Heart right ventricle (tissue), 16 donors: ENCODE measurements at regions not wholly inside any gene's neighbourhood (a gene's known extent, or its start where the extent isn't known, plus 50 kb on each side); places are given as distances from the start of the nearest gene placed in this dataset.

Experiments used
- ATAC-seq, 8 donors: fragments of 200-7000 bp; cut with Tn5 transposase; one replicate each; pipeline ENCODE4 v1.9.1; 2020; ENCODE audit warnings: mild to moderate bottlenecking in 8 of 8, moderate library complexity in 8 of 8, moderate number of reproducible peaks in 1 of 8
- DNase-seq, 2 donors: peaks; one replicate each; pipeline ENCODE4 v3.0.0-alpha.2; 2020
- H3K27ac ChIP-seq, 10 donors: fragments of 200-600 bp; sonication (generic) in 2 of 10; one replicate each; pipeline versions ENCODE4 v1.5.0 to v1.8.0; 2020 to 2022; ENCODE audit warnings: mild to moderate bottlenecking in 3 of 10
- H3K27me3 ChIP-seq, 7 donors: fragments of 200-600 bp; one replicate each; pipeline ENCODE4 v1.8.0; 2021 to 2022; ENCODE audit warnings: mild to moderate bottlenecking in 2 of 7
- H3K36me3 ChIP-seq, 9 donors: fragments of 200-600 bp; sonication (generic) in 1 of 9; one replicate each; pipeline versions ENCODE4 v1.5.0 to v1.8.0; 2020 to 2022; ENCODE audit warnings: mild to moderate bottlenecking in 2 of 9
- H3K4me1 ChIP-seq, 9 donors: fragments of 200-600 bp; sonication (generic) in 1 of 9; one replicate each; pipeline versions ENCODE4 v1.5.0 to v1.8.0; 2020 to 2022; ENCODE audit warnings: mild to moderate bottlenecking in 4 of 9
- H3K4me3 ChIP-seq, 10 donors: fragments of 200-600 bp; sonication (generic) in 2 of 10; one replicate each; pipeline versions ENCODE4 v1.5.0 to v1.8.0; 2020 to 2022; ENCODE audit warnings: mild to moderate bottlenecking in 7 of 10, moderate library complexity in 2 of 10
- H3K9me3 ChIP-seq, 11 donors: fragments of 200-600 bp in 10 of 11; sonication (generic) in 2 of 11; one replicate each; pipeline versions ENCODE4 v1.5.0 to v1.8.0; 2013 to 2022; ENCODE audit warnings: mild to moderate bottlenecking in 2 of 11, control low read depth in 1 of 11, moderate library complexity in 1 of 11
- CTCF ChIP-seq, 9 donors: fragments of 200-600 bp; sonication (generic) in 2 of 9; IDR thresholded peaks; one replicate each; pipeline versions ENCODE4 v1.5.0 to v1.8.0; 2021 to 2022; ENCODE audit warnings: antibody characterized with exemption in 9 of 9, mild to moderate bottlenecking in 5 of 9, moderate library complexity in 1 of 9
- WGBS, 2 donors: extraction: QIAGEN DNeasy Blood & Tissue Kit; methylation state at CpG; one replicate each; pipeline ENCODE4 v1.1.7; 2013; ENCODE audit warnings: inconsistent platforms in 1 of 2; 5-methylcytosine and 5-hydroxymethylcytosine counted together
- intact Hi-C, 10 donors: fragments of 100-400 bp; cut with DNase I; formaldehyde crosslinking; loops; one replicate each; pipeline versions ENCODE4 v1.11.1 to v1.14.2; 2022
- donor health status: Arrhythmogenic right ventricular cardiomyopathy.
- donor health status: ischemic (EF 13 %, LVEDD 7.1; RV severe dilation, severe dysfunction).
- donor health status: healthy with polysubstance abuse.
- donor health status: DM: no; HTN: yes; CAD: no.
- donor health status: DM: no; HTN: no; CAD: no.
- donor health status: ischemic (EF 25% LVEDD 6.9; RV normal size, moderate dysfunction).
- donor health status: ischemic (EF 25% LVEDD 5.7; RV mildly dilated, moderate dysfunction).
- donor health status: healthy.
- donor health status: DM: yes; HTN: yes; CAD: no.
- donor health status: Ischemic cardiomyopathy.
- donor health status: ischemic (EF 35%, LVEDD 5.7; RV mildly dilated, moderate dysfunction).
- donor health status: nonischemic (EF 11% LVEDD 7.7; RV severe dilation, severe dysfunction).
- donor health status: DM: yes; HTN: yes; CAD: no.
- donor health status: PGD.
- donor health status: ischemic (EF 29% LVEDD 5.4; RV normal size, mild dysfunction).
- donor health status: nonischemic (EF 23%, LVEDD 6.1; RV moderate dilation, normal function).

- ATAC-seq (no peak), DNase-seq (no peak)
- H3K27ac ChIP-seq, result peak overlapping the region in 4 of 10 donors; percentile 2 to 15 (median 12)
- intact Hi-C loops, result loop anchor here in 1 of 10 donors (5.0 kb wide), 1 partner anchor 158 kb away; no protein-coding TSS in a partner anchor
- no peak for TF ChIP-seq CTCF (IDR thresholded peaks at IDR 0.05)
- no peaks in the 10 kb centered on the region for H3K9me3 ChIP-seq
- H3K36me3 ChIP-seq, result peaks cover 0 to 4% (median 0%) of the 10 kb centered on the region in 9 donors
- no peak overlapping the region for H3K4me3 ChIP-seq
- no peaks in the 10 kb centered on the region for H3K27me3 ChIP-seq
- H3K4me1 ChIP-seq, result peaks cover 0 to 60% (median 48%) of the 10 kb centered on the region in 9 donors
- WGBS, 2 donors, result 85 to 100% methylated on average over 1 of the region's 1 CpG
These were observed 92.4 kb upstream of the LCLAT1 start for GRCh38 chr2:30354621-30355020.

DNA sequence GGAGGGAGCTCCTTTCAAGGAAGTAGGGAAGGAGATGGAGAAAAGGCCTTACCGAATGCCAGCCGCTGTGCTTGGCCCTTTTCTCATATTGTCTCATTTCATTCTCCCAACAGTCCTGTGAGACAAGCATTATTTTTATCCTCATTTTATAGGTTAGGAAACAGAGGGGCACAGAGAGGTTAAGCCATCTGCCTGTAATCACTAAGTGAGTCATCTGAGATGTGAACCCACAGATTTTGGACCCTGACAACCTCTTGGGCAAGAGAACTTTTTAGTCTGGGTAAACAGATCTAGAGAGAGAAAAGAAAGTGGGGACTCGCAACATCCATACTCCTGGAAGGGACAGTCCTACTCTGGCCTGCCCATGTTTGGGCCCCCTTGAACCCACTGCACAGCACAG, 91.7 kb upstream of the LCLAT1 start:
- Histone ChIP-seq H3K4me3 (no peak overlapping the region), H3K27me3 (no peaks in the 10 kb centered on the region), H3K9me3 (no peaks in the 10 kb centered on the region), H3K4me1 (peaks cover 3 to 60% (median 52%) of the 10 kb centered on the region in 9 donors), H3K27ac (peak overlapping the region in 2 of 10 donors; percentile 1 to 14), H3K36me3 (peaks cover 0 to 4% (median 0%) of the 10 kb centered on the region in 9 donors)
- 97 to 99% methylated on average over 3 of the region's 3 CpGs for WGBS, 2 donors
- DNase-seq (no peak), ATAC-seq (no peak)
- intact Hi-C loops, result no loop called here
- no peak for TF ChIP-seq CTCF (IDR thresholded peaks at IDR 0.05)

GRCh38 chr2:30356071-30356470, 91.0 kb upstream of the LCLAT1 start:
- WGBS, 2 donors, result 89 to 93% methylated on average over 6 of the region's 6 CpGs
- peaks cover 0 to 4% (median 0%) of the 10 kb centered on the region in 9 donors for H3K36me3 ChIP-seq
- intact Hi-C loops, result no loop called here
- no peaks in the 10 kb centered on the region for H3K9me3 ChIP-seq
- peaks cover 8 to 60% (median 51%) of the 10 kb centered on the region in 9 donors for H3K4me1 ChIP-seq
- no peak for TF ChIP-seq CTCF (IDR thresholded peaks at IDR 0.05)
- no peaks in the 10 kb centered on the region for H3K27me3 ChIP-seq
- DNase-seq (no peak), ATAC-seq (no peak)
- H3K27ac ChIP-seq, result peak overlapping the region in 1 of 10 donors; percentile 31
- H3K4me3 ChIP-seq, result no peak overlapping the region

GRCh38 chr2:30356776-30357175, 90.3 kb upstream of the LCLAT1 start:
- 60 to 77% methylated on average over 6 of the region's 6 CpGs for WGBS, 2 donors
- DNase-seq (no peak), ATAC-seq (no peak)
- peaks cover 9 to 60% (median 50%) of the 10 kb centered on the region in 9 donors for H3K4me1 ChIP-seq
- peak overlapping the region in 3 of 10 donors; percentile 25 to 80 (median 30) for H3K27ac ChIP-seq
- intact Hi-C loops, result no loop called here
- no peak for TF ChIP-seq CTCF (IDR thresholded peaks at IDR 0.05)
- no peak overlapping the region for H3K4me3 ChIP-seq
- H3K36me3 ChIP-seq, result peaks cover 0 to 4% (median 0%) of the 10 kb centered on the region in 9 donors
- no peaks in the 10 kb centered on the region for H3K27me3 ChIP-seq
- no peaks in the 10 kb centered on the region for H3K9me3 ChIP-seq
